DOHH2 (cell line): ENCODE measurements at regions not wholly inside any gene's neighbourhood (a gene's known extent, or its start where the extent isn't known, plus 50 kb on each side); places are given as distances from the start of the nearest gene placed in this dataset.
A peak's percentile ranks its signal among the peaks of the same experiment; 100 is the strongest.

Experiments used
- H3F3A ChIP-seq: fragments of 200-600 bp; sonication (generic), shearing (Covaris generic); 2 replicates; pipeline ENCODE4 v1.6.0; 2016; ENCODE audit warnings: antibody characterized with exemption, mild to moderate bottlenecking; ENCODE audit not compliant: control insufficient read depth, insufficient read depth
- H3K27ac ChIP-seq: fragments of 200-600 bp; sonication (generic); 2 replicates; pipeline ENCODE4 v1.5.1; 2014; ENCODE audit warnings: low read depth, mild to moderate bottlenecking, low read length, moderate library complexity
- H3K27me3 ChIP-seq: fragments of 200-600 bp; sonication (generic); 2 replicates; pipeline ENCODE4 v1.6.1; 2014; ENCODE audit warnings: mild to moderate bottlenecking, low read length, mixed read lengths; ENCODE audit not compliant: control insufficient read depth
- H3K36me3 ChIP-seq: fragments of 200-600 bp; sonication (generic); 2 replicates; pipeline ENCODE4 v1.6.1; 2014; ENCODE audit warnings: mild to moderate bottlenecking, low read length, moderate library complexity, mixed read lengths; ENCODE audit not compliant: control insufficient read depth
- H3K4me1 ChIP-seq: fragments of 200-600 bp; sonication (generic); 2 replicates; pipeline ENCODE4 v1.6.1; 2014; ENCODE audit warnings: mild to moderate bottlenecking, low read length, mixed read lengths; ENCODE audit not compliant: control insufficient read depth
- H3K4me2 ChIP-seq: fragments of 200-600 bp; sonication (generic); 2 replicates; pipeline ENCODE4 v1.6.0; 2014; ENCODE audit warnings: mild to moderate bottlenecking, low read length, moderate library complexity
- H3K4me3 ChIP-seq: fragments of 200-600 bp; sonication (generic); 2 replicates; pipeline ENCODE4 v1.5.1; 2014; ENCODE audit warnings: mild to moderate bottlenecking, low read length, mixed read lengths
- H3K79me2 ChIP-seq: fragments of 200-600 bp; sonication (generic); 2 replicates; pipeline ENCODE4 v1.6.1; 2014; ENCODE audit warnings: mild to moderate bottlenecking, low read length, mixed read lengths; ENCODE audit not compliant: control insufficient read depth
- H3K9me2 ChIP-seq: fragments of 200-600 bp; sonication (generic); replicated peaks from 2 replicates; pipeline ENCODE4 v1.6.1; 2014; ENCODE audit warnings: mild to moderate bottlenecking, low read length, mixed read lengths; ENCODE audit not compliant: control insufficient read depth
- H3K9me3 ChIP-seq: fragments of 200-600 bp; sonication (generic); 2 replicates; pipeline ENCODE4 v1.6.1; 2014; ENCODE audit warnings: antibody characterized with exemption, low read length, mixed read lengths; ENCODE audit not compliant: control insufficient read depth, insufficient read depth
- H4K20me1 ChIP-seq: fragments of 200-600 bp; sonication (generic); 2 replicates; pipeline ENCODE4 v1.6.0; 2014; ENCODE audit warnings: low read depth, mild to moderate bottlenecking, antibody characterized with exemption, low read length, moderate library complexity; ENCODE audit not compliant: control insufficient read depth, insufficient read depth
- CTCF ChIP-seq: fragments of 200-600 bp; sonication (generic); IDR thresholded peaks from one replicate; pipeline ENCODE4 v1.5.1; 2014; ENCODE audit warnings: antibody characterized with exemption, mild to moderate bottlenecking, low read depth, low read length; ENCODE audit not compliant: poor library complexity, severe bottlenecking
- EZH2phosphoT487 ChIP-seq: fragments of 200-600 bp; sonication (generic); IDR thresholded peaks from 2 replicates; pipeline ENCODE4 v1.6.1; 2017; ENCODE audit warnings: borderline replicate concordance, mild to moderate bottlenecking, antibody characterized with exemption, low read length, moderate library complexity, mixed read lengths

GRCh38 chr2:105972927-105973326, 221.2 kb downstream of the UXS1 start:
- no peaks in the 10 kb centered on the region for H4K20me1 ChIP-seq
- H3F3A ChIP-seq = no peaks in the 10 kb centered on the region
- H3K27ac ChIP-seq = no peak overlapping the region
- H3K27me3 ChIP-seq = no peaks in the 10 kb centered on the region
- H3K9me3 ChIP-seq = no peaks in the 10 kb centered on the region
- TF ChIP-seq CTCF (no peak), EZH2phosphoT487 (no peak)
- no peaks in the 10 kb centered on the region for H3K4me1 ChIP-seq
- H3K79me2 ChIP-seq = no peaks in the 10 kb centered on the region
- H3K4me2 ChIP-seq = no peak overlapping the region
- no peak overlapping the region for H3K4me3 ChIP-seq
- H3K36me3 ChIP-seq = no peaks in the 10 kb centered on the region
- H3K9me2 ChIP-seq = no peaks in the 10 kb centered on the region

GRCh38 chr2:105972246-105972645, 221.9 kb downstream of the UXS1 start:
- Histone ChIP-seq H3K27me3 (no peaks in the 10 kb centered on the region), H3K4me1 (no peaks in the 10 kb centered on the region), H3K4me3 (no peak overlapping the region), H3F3A (no peaks in the 10 kb centered on the region), H3K9me3 (no peaks in the 10 kb centered on the region), H3K36me3 (no peaks in the 10 kb centered on the region), H3K79me2 (no peaks in the 10 kb centered on the region), H3K4me2 (no peak overlapping the region), H4K20me1 (no peaks in the 10 kb centered on the region), H3K9me2 (no peaks in the 10 kb centered on the region), H3K27ac (no peak overlapping the region)
- TF ChIP-seq CTCF = no peak
- TF ChIP-seq EZH2phosphoT487 = no peak

- H3K4me2 ChIP-seq = no peak overlapping the region
- no peaks in the 10 kb centered on the region for H3F3A ChIP-seq
- no peaks in the 10 kb centered on the region for H3K27me3 ChIP-seq
- no peaks in the 10 kb centered on the region for H3K9me2 ChIP-seq
- no peak overlapping the region for H3K4me3 ChIP-seq
- TF ChIP-seq EZH2phosphoT487 (no peak), CTCF (peak; percentile 50)
- H3K79me2 ChIP-seq = no peaks in the 10 kb centered on the region
- H3K9me3 ChIP-seq = no peaks in the 10 kb centered on the region
- no peak overlapping the region for H3K27ac ChIP-seq
- no peaks in the 10 kb centered on the region for H3K4me1 ChIP-seq
- H3K36me3 ChIP-seq = no peaks in the 10 kb centered on the region
- no peaks in the 10 kb centered on the region for H4K20me1 ChIP-seq
Measured at GRCh38 chr2:105969552-105969951, 224.5 kb downstream of the UXS1 start.

GRCh38 chr2:105962221-105962620, 217.5 kb downstream of the NCK2 start:
- Histone ChIP-seq H3K27ac (no peak overlapping the region), H3K36me3 (no peaks in the 10 kb centered on the region), H3K4me3 (no peak overlapping the region), H3K9me3 (no peaks in the 10 kb centered on the region), H4K20me1 (no peaks in the 10 kb centered on the region), H3K4me2 (no peak overlapping the region), H3K4me1 (no peaks in the 10 kb centered on the region), H3K79me2 (no peaks in the 10 kb centered on the region), H3F3A (no peaks in the 10 kb centered on the region), H3K9me2 (no peaks in the 10 kb centered on the region), H3K27me3 (no peaks in the 10 kb centered on the region; the same call in 1 of the 2 replicates)
- TF ChIP-seq CTCF = no peak
- no peak for TF ChIP-seq EZH2phosphoT487
